SU-DHL-6 (cell line): ENCODE measurements at regions not wholly inside any gene's neighbourhood (a gene's known extent, or its start where the extent isn't known, plus 50 kb on each side); places are given as distances from the start of the nearest gene placed in this dataset.

ENCODE experiments used
- H2AFZ ChIP-seq: fragments of 200-600 bp; sonication (generic); 2 replicates; pipeline ENCODE4 v1.6.1; 2014; ENCODE audit warnings: low read depth, mild to moderate bottlenecking, moderate library complexity, mixed read lengths, antibody characterized with exemption, low read length; ENCODE audit not compliant: severe bottlenecking
- H3F3A ChIP-seq: fragments of 200-600 bp; shearing (Covaris generic); 2 replicates; pipeline ENCODE4 v1.6.0; 2016; ENCODE audit warnings: antibody characterized with exemption, mild to moderate bottlenecking; ENCODE audit not compliant: insufficient read depth
- H3K27ac ChIP-seq: fragments of 200-600 bp; sonication (generic); 2 replicates; pipeline ENCODE4 v1.5.1; 2016; ENCODE audit warnings: low read depth, mild to moderate bottlenecking, low read length, moderate library complexity, mixed read lengths
- H3K27me3 ChIP-seq: fragments of 200-600 bp; sonication (generic), shearing (Covaris generic); 2 replicates; pipeline ENCODE4 v1.6.0; 2014; ENCODE audit warnings: mild to moderate bottlenecking, low read length
- H3K36me3 ChIP-seq: fragments of 200-600 bp; sonication (generic); 2 replicates; pipeline ENCODE4 v1.6.1; 2014; ENCODE audit warnings: mild to moderate bottlenecking, low read length, mixed read lengths
- H3K4me2 ChIP-seq: fragments of 300-600, 200-600 bp; shearing (Covaris generic), sonication (generic); 2 replicates; pipeline ENCODE4 v1.6.0; 2014; ENCODE audit warnings: low read length, low read depth, mild to moderate bottlenecking; ENCODE audit not compliant: poor library complexity, severe bottlenecking
- H3K4me3 ChIP-seq: fragments of 200-600 bp; sonication (generic); 2 replicates; pipeline ENCODE4 v1.5.1; 2014; ENCODE audit warnings: antibody characterized with exemption, low read length, mild to moderate bottlenecking, mixed read lengths; ENCODE audit not compliant: insufficient read depth, poor library complexity, severe bottlenecking
- H3K79me2 ChIP-seq: fragments of 200-600 bp; sonication (generic); 2 replicates; pipeline ENCODE4 v1.6.1; 2014; ENCODE audit warnings: mild to moderate bottlenecking, low read length, moderate library complexity; ENCODE audit not compliant: insufficient read depth
- H3K9ac ChIP-seq: fragments of 200-600 bp; sonication (generic); 2 replicates; pipeline ENCODE4 v1.7.0; 2014; ENCODE audit warnings: mild to moderate bottlenecking, low read length
- H3K9me2 ChIP-seq: fragments of 200-600 bp; sonication (generic); replicated peaks from 2 replicates; pipeline ENCODE4 v1.6.1; 2014; ENCODE audit warnings: low read length; ENCODE audit not compliant: insufficient read depth
- H3K9me3 ChIP-seq: fragments of 200-600 bp; sonication (generic); 2 replicates; pipeline ENCODE4 v1.6.1; 2014; ENCODE audit warnings: low read length, mixed read lengths; ENCODE audit not compliant: insufficient read depth
- H4K20me1 ChIP-seq: fragments of 200-600 bp; sonication (generic); 2 replicates; pipeline ENCODE4 v1.6.1; 2014; ENCODE audit warnings: low read depth, mild to moderate bottlenecking, antibody characterized with exemption, low read length, moderate library complexity, mixed read lengths
- EZH2phosphoT487 ChIP-seq: fragments of 200-600 bp; sonication (generic), shearing (Covaris generic); conservative IDR thresholded peaks from 2 replicates; pipeline ENCODE4 v1.6.1; 2018; ENCODE audit warnings: mild to moderate bottlenecking, antibody characterized with exemption, low read length, moderate library complexity, mixed read lengths
- TF ChIP-seq, protein P1 (sequence below): fragments of 200-600 bp; sonication (generic); IDR thresholded peaks from one replicate; pipeline ENCODE4 v1.5.1; 2017; ENCODE audit warnings: antibody characterized with exemption, mild to moderate bottlenecking, low read length, moderate library complexity; ENCODE audit not compliant: insufficient read depth, poor library complexity, severe bottlenecking

DNA sequence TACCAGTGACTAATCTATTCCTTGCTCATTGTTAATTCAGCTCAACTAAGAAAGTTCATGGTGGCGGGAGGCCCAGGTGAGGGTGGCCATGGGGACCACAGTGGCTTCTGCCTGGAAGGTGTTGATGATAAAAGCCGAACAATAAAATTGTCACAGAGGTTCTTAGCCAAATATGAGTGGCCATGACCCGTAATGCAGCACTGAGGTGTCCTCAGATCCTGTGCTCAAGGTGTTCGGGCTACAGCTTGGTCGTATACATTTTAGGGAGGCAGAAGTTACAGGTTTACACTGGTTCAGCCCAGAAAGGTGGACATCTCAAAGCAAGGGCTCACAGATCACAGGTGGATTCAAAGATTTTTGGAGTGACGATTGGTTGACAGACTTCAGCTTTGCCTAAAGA, 98.5 kb upstream of the SNTG2 start:
- no peaks in the 10 kb centered on the region for H3K79me2 ChIP-seq
- TF ChIP-seq, protein P1, sequence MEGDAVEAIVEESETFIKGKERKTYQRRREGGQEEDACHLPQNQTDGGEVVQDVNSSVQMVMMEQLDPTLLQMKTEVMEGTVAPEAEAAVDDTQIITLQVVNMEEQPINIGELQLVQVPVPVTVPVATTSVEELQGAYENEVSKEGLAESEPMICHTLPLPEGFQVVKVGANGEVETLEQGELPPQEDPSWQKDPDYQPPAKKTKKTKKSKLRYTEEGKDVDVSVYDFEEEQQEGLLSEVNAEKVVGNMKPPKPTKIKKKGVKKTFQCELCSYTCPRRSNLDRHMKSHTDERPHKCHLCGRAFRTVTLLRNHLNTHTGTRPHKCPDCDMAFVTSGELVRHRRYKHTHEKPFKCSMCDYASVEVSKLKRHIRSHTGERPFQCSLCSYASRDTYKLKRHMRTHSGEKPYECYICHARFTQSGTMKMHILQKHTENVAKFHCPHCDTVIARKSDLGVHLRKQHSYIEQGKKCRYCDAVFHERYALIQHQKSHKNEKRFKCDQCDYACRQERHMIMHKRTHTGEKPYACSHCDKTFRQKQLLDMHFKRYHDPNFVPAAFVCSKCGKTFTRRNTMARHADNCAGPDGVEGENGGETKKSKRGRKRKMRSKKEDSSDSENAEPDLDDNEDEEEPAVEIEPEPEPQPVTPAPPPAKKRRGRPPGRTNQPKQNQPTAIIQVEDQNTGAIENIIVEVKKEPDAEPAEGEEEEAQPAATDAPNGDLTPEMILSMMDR = no peak
- TF ChIP-seq EZH2phosphoT487 = no peak
- H3K36me3 ChIP-seq = no peaks in the 10 kb centered on the region
- H3K4me3 ChIP-seq = no peak overlapping the region
- no peak overlapping the region for H3K27ac ChIP-seq
- no peak overlapping the region for H3K4me2 ChIP-seq
- H3F3A ChIP-seq = no peaks in the 10 kb centered on the region
- no peaks in the 10 kb centered on the region for H4K20me1 ChIP-seq
- H3K27me3 ChIP-seq = no peaks in the 10 kb centered on the region
- H3K9me3 ChIP-seq = no peaks in the 10 kb centered on the region
- H3K9ac ChIP-seq = no peak overlapping the region
- no peaks in the 10 kb centered on the region for H3K9me2 ChIP-seq
- H2AFZ ChIP-seq = no peak overlapping the region

DNA sequence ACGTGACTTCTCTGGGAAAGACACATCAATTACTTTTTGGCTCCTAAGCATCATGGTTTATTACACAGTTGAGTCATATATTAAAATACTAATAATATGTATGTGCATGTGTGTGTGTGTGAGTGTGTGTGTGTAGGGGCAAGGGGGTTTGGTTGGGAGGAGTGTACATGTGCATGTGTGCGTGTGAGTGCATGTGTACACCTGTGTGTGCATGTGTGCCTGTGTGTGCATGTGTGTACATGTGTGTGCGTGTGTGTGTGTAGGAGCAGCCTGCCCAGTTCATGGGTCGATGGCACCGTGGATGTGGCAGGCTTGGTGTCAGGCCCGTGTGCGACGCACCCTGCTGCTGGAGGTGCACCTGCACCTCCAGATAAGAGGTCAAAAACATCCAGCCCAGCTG, 99.0 kb upstream of the SNTG2 start:
- no peaks in the 10 kb centered on the region for H3F3A ChIP-seq
- no peaks in the 10 kb centered on the region for H3K9me2 ChIP-seq
- H3K36me3 ChIP-seq = no peaks in the 10 kb centered on the region
- H3K27ac ChIP-seq = no peak overlapping the region
- no peaks in the 10 kb centered on the region for H3K79me2 ChIP-seq
- TF ChIP-seq, protein P1 = no peak
- TF ChIP-seq EZH2phosphoT487 = no peak
- H3K9ac ChIP-seq = no peak overlapping the region
- no peak overlapping the region for H2AFZ ChIP-seq
- H3K4me3 ChIP-seq = no peak overlapping the region
- H4K20me1 ChIP-seq = no peaks in the 10 kb centered on the region
- no peaks in the 10 kb centered on the region for H3K9me3 ChIP-seq
- no peaks in the 10 kb centered on the region for H3K27me3 ChIP-seq
- no peak overlapping the region for H3K4me2 ChIP-seq

DNA sequence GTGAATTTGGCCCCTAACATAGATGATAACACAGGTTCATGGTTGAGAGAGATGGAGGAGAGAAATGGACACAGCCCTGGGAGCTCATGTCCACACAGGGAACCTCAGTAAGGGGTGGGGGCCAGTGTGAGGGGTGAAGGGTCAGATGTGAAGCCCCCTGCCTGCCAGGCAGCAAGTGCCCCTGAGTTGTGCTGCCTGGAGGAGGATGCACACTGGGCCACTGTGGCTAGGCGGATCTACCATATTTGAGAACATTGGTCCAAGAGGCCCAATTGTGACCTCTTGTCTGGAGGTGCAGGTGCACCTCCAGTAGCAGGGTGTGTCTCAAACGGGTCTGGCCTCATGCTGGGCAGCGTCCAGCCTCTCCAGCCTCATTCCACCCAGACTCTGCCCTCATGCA, 99.6 kb upstream of the SNTG2 start:
- Histone ChIP-seq H3K9ac (no peak overlapping the region), H2AFZ (no peak overlapping the region), H3K36me3 (no peaks in the 10 kb centered on the region), H3K4me3 (no peak overlapping the region), H3K9me3 (no peaks in the 10 kb centered on the region), H3K9me2 (no peaks in the 10 kb centered on the region), H3K27me3 (no peaks in the 10 kb centered on the region), H3K79me2 (no peaks in the 10 kb centered on the region), H3F3A (no peaks in the 10 kb centered on the region), H4K20me1 (no peaks in the 10 kb centered on the region), H3K4me2 (no peak overlapping the region), H3K27ac (no peak overlapping the region)
- TF ChIP-seq, protein P1 = no peak
- no peak for TF ChIP-seq EZH2phosphoT487

DNA sequence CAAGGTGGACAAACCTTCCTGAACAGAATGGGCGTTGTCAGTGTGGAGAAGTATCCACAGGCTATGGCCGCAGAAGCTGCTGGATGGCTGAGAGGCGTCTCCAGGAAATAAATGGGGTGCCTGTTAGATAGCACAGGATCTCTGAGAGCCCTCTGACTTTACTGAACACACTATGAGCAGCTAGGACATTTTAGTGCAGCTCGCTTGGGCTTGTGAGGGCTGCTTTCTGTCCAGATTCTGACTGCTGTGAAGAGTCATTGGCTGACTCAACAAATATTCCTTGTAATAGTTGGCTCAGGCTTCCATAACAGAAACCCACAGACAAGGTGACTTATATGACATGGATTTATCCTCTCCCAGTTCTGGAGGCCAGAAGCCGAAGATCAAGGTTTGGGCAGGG, 100.2 kb upstream of the SNTG2 start:
- no peaks in the 10 kb centered on the region for H3K27me3 ChIP-seq
- H3F3A ChIP-seq = no peaks in the 10 kb centered on the region
- H3K9ac ChIP-seq = no peak overlapping the region
- no peak overlapping the region for H2AFZ ChIP-seq
- no peak overlapping the region for H3K4me3 ChIP-seq
- H3K9me3 ChIP-seq = no peaks in the 10 kb centered on the region
- no peak overlapping the region for H3K4me2 ChIP-seq
- H3K36me3 ChIP-seq = no peaks in the 10 kb centered on the region
- H3K9me2 ChIP-seq = no peaks in the 10 kb centered on the region
- H4K20me1 ChIP-seq = no peaks in the 10 kb centered on the region
- TF ChIP-seq, protein P1 = no peak
- no peak for TF ChIP-seq EZH2phosphoT487
- H3K79me2 ChIP-seq = no peaks in the 10 kb centered on the region
- H3K27ac ChIP-seq = no peak overlapping the region
